ENCODE measurements at regions not wholly inside any gene's neighbourhood (a gene's known extent, or its start where the extent isn't known, plus 50 kb on each side); places are given as distances from the start of the nearest gene placed in this dataset.

DNA sequence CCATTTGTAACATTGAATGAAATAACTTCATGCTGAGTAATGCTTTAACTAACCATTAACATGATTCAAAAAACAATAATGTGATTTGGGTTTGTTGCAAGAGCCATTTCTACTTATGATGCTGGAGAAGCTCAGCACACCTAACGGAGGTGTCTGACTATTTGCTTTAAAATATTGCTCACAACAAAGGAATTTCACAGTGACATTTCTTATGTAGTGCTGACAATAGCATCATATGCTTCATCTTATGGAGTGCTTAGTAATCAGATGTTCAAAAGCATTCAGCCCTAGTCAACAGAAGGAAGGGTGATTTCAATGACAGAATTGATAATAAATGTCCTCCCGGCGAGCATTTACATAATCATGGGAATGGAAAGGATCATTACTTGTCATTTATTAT, 1003.3 kb upstream of the COX7C start:
- intact Hi-C loops (cut with micrococcal nuclease) (no loop called here), in situ Hi-C loops (cut with MboI) (no loop called here)
- H3K4me2 ChIP-seq (ENCODE audit: insufficient read depth, low read length) = no peak overlapping the region
- no peak overlapping the region for H3K4me3 ChIP-seq
- no peaks in the 10 kb centered on the region for H3K9me1 ChIP-seq (ENCODE audit: control insufficient read depth, insufficient read depth, low read length)
- no TSS peak for BruUV-seq (replicated peaks)
- no peaks in the 10 kb centered on the region for H3K9me3 ChIP-seq (replicated peaks; ENCODE audit: control insufficient read depth, insufficient read depth, low read depth, low read length)
- no peak for ATAC-seq
- POLR2A ChIA-PET = no interaction called here
- FAIRE-seq = no peak
- CTCF ChIA-PET (ENCODE audit: low intra/inter-chr PET ratio) = no interaction called here
- DNase-seq (ENCODE audit: extremely low read depth in 1 of 4, low spot score in 3 of 4) = no peak
- H3K4me1 ChIP-seq (replicated peaks in 1 of 2; ENCODE audit: control insufficient read depth in 2 of 2, insufficient read depth in 2 of 2, low read length in 2 of 2) = no peaks in the 10 kb centered on the region
- TF ChIP-seq TAL1 (IDR thresholded peaks at IDR 0.05) (no peak), POLR3A (IDR thresholded peaks at IDR 0.05; ENCODE audit: borderline replicate concordance, extremely low read depth, insufficient read depth, insufficient read length) (no peak), TCF7L2 (IDR thresholded peaks at IDR 0.05; ENCODE audit: low read depth, low read length) (no peak), ZKSCAN1 (IDR thresholded peaks at IDR 0.05; ENCODE audit: low read depth, low read length) (no peak)
- WGBS (ENCODE audit: insufficient coverage, low coverage, missing lambda C conversion rate) = 69% methylated on average over 3 of the region's 3 CpGs
- no peaks in the 10 kb centered on the region for H3K27me3 ChIP-seq (ENCODE audit: control insufficient read depth in 2 of 2, insufficient read depth in 2 of 2, low read length in 2 of 2)
- peaks cover 6% of the 10 kb centered on the region; the same call in 2 of the 3 replicates for H3K36me3 ChIP-seq (ENCODE audit: control insufficient read depth, insufficient read depth, low read length)
- no peak overlapping the region for H2AFZ ChIP-seq (ENCODE audit: low read depth, low read length)
- H3K9ac ChIP-seq (ENCODE audit: insufficient read depth in 1 of 2, low read depth in 2 of 2, low read length in 2 of 2) = no peak overlapping the region
- no peaks in the 10 kb centered on the region for H4K20me1 ChIP-seq (replicated peaks; ENCODE audit: control insufficient read depth, insufficient read depth, low read length)
- H3K27ac ChIP-seq (ENCODE audit: extremely low read depth, low read depth, low read length) = no peak overlapping the region
- no peaks in the 10 kb centered on the region for H3K79me2 ChIP-seq (ENCODE audit: control insufficient read depth, insufficient read depth, low read length)

DNA sequence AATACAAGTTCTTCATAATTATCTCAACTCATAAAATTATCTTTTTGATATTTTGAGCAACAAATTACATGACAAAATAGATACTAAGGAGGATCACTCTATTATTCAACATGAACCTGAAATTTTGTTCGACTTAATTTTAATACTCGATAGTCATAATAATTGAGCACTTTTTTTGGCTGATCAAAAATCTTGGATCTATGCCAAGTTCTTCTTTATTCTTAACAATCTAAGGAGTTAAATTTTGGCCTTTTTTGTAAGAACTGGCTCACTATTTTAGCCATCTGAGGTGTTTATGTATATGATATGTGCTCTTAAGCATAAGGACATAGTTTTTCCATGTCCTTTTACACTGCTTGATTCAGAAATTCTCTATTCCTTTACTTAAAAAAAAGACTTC, 996.1 kb upstream of the COX7C start:
- Histone ChIP-seq H3K4me1 (replicated peaks in 1 of 2; ENCODE audit: control insufficient read depth in 2 of 2, insufficient read depth in 2 of 2, low read length in 2 of 2) (no peaks in the 10 kb centered on the region), H3K27ac (ENCODE audit: extremely low read depth, low read depth, low read length) (no peak overlapping the region), H3K9me3 (replicated peaks; ENCODE audit: control insufficient read depth, insufficient read depth, low read depth, low read length) (no peaks in the 10 kb centered on the region), H3K9me1 (ENCODE audit: control insufficient read depth, insufficient read depth, low read length) (no peaks in the 10 kb centered on the region), H3K9ac (ENCODE audit: insufficient read depth in 1 of 2, low read depth in 2 of 2, low read length in 2 of 2) (no peak overlapping the region), H3K79me2 (ENCODE audit: control insufficient read depth, insufficient read depth, low read length) (no peaks in the 10 kb centered on the region), H4K20me1 (replicated peaks; ENCODE audit: control insufficient read depth, insufficient read depth, low read length) (no peaks in the 10 kb centered on the region), H3K4me3 (no peak overlapping the region), H3K36me3 (ENCODE audit: control insufficient read depth, insufficient read depth, low read length) (peaks cover 10% of the 10 kb centered on the region; the same call in 1 of the 3 replicates), H3K27me3 (ENCODE audit: control insufficient read depth in 2 of 2, insufficient read depth in 2 of 2, low read length in 2 of 2) (no peaks in the 10 kb centered on the region), H2AFZ (ENCODE audit: low read depth, low read length) (no peak overlapping the region), H3K4me2 (ENCODE audit: insufficient read depth, low read length) (no peak overlapping the region)
- in situ Hi-C loops (cut with MboI) = no loop called here
- BruUV-seq (replicated peaks) = no TSS peak
- CTCF ChIA-PET (ENCODE audit: low intra/inter-chr PET ratio) = no interaction called here
- 54% methylated on average over 2 of the region's 2 CpGs for WGBS (ENCODE audit: insufficient coverage, low coverage, missing lambda C conversion rate)
- intact Hi-C loops (cut with micrococcal nuclease) = no loop called here
- POLR2A ChIA-PET = no interaction called here
- ATAC-seq = no peak
- FAIRE-seq = no peak
- TF ChIP-seq NFIC (IDR thresholded peaks at IDR 0.05) (peak; percentile 93), NFIX (CRISPR knock-in tag; IDR thresholded peaks at IDR 0.05; ENCODE audit: low read depth) (peak; percentile 84), CREB5 (CRISPR knock-in tag; IDR thresholded peaks at IDR 0.05) (no peak)
- DNase-seq (ENCODE audit: extremely low read depth in 1 of 4, low spot score in 3 of 4) = no peak
